SK-N-SH (cell line): ENCODE measurements at regions not wholly inside any gene's neighbourhood (a gene's known extent, or its start where the extent isn't known, plus 50 kb on each side); places are given as distances from the start of the nearest gene placed in this dataset.

ENCODE experiments used
- CTCF ChIA-PET: fragments of 300-600, 350-600 bp; formaldehyde crosslinking; extraction: SDS; loops from one replicate; lab custom pipeline; 2021; lab: Yijun Ruan, JAX
- POLR2A ChIA-PET: fragments of 350-600 bp; sonication (Branson Sonifier 250); formaldehyde crosslinking; extraction: SDS; loops from one replicate; lab custom pipeline; 2020; ENCODE audit warnings: antibody characterized with exemption, inconsistent platforms; lab: Yijun Ruan, JAX
- DNase-seq: peaks from one replicate; pipeline ENCODE4 v3.0.0; 2012
- H2AFZ ChIP-seq: fragments of 200-600 bp; sonication (generic); 2 replicates; pipeline ENCODE4 v1.8.1; 2016; ENCODE audit warnings: antibody characterized with exemption, mild to moderate bottlenecking, low read depth
- H3F3A ChIP-seq: fragments of 200-600 bp; sonication (generic); replicated peaks from 2 replicates; pipeline ENCODE3; 2016; ENCODE audit warnings: antibody characterized with exemption, mild to moderate bottlenecking; ENCODE audit not compliant: insufficient read depth
- H3K27ac ChIP-seq, 2 experiments: fragments of 200-500 bp in 1 of 2; fragments of 200-600 bp in 1 of 2; sonication (Bioruptor generic) in 1 of 2; sonication (generic), shearing (Covaris generic) in 1 of 2; 2 replicates each; pipeline versions ENCODE4 v1.5.1 to v1.6.1; 2014 to 2016; ENCODE audit warnings: low read depth in 2 of 2, inconsistent platforms in 1 of 2, low read length in 1 of 2, mild to moderate bottlenecking in 1 of 2, mixed read lengths in 1 of 2
- H3K27me3 ChIP-seq: fragments of 200-600 bp; sonication (generic), shearing (Covaris generic); 2 replicates; pipeline ENCODE4 v1.6.1; 2016; ENCODE audit warnings: mixed run types; ENCODE audit not compliant: insufficient read depth
- H3K36me3 ChIP-seq, 2 experiments: fragments of 200-500 bp in 1 of 2; fragments of 200-600 bp in 1 of 2; sonication (Bioruptor generic) in 1 of 2; sonication (generic) in 1 of 2; replicated peaks in 1 of 2; 2 replicates each; pipeline versions ENCODE3 to v1.5.1; 2014 to 2016; ENCODE audit warnings: low read length in 1 of 2, mild to moderate bottlenecking in 1 of 2; ENCODE audit not compliant: insufficient read depth in 2 of 2, control insufficient read depth in 1 of 2
- H3K4me1 ChIP-seq, 2 experiments: fragments of 200-500 bp in 1 of 2; fragments of 200-600 bp in 1 of 2; sonication (Bioruptor generic) in 1 of 2; sonication (generic), shearing (Covaris generic) in 1 of 2; 2 replicates each; pipeline versions ENCODE4 v1.5.1 to v1.6.1; 2014 to 2016; ENCODE audit warnings: low read depth in 1 of 2, low read length in 1 of 2, mixed run types in 1 of 2; ENCODE audit not compliant: insufficient read depth in 2 of 2, control insufficient read depth in 1 of 2
- H3K4me2 ChIP-seq: fragments of 200-600 bp; sonication (generic), shearing (Covaris generic); 2 replicates; pipeline ENCODE4 v1.6.1; 2017; ENCODE audit warnings: mixed run types
- H3K4me3 ChIP-seq, 2 experiments: fragments of 200-500 bp in 1 of 2; fragments of 200-600 bp in 1 of 2; sonication (Bioruptor generic) in 1 of 2; sonication (generic), shearing (Covaris generic) in 1 of 2; 2 replicates each; pipeline versions ENCODE4 v1.5.1 to v1.8.1; 2014 to 2016; ENCODE audit warnings: low read depth in 2 of 2, inconsistent platforms in 1 of 2, low read length in 1 of 2, mild to moderate bottlenecking in 1 of 2, mixed read lengths in 1 of 2, moderate library complexity in 1 of 2
- H3K79me2 ChIP-seq: fragments of 200-600 bp; sonication (generic); 2 replicates; pipeline ENCODE4 v1.8.1; 2017; ENCODE audit warnings: mild to moderate bottlenecking; ENCODE audit not compliant: insufficient read depth
- H3K9ac ChIP-seq: fragments of 200-600 bp; sonication (generic); 2 replicates; pipeline ENCODE4 v1.6.1; 2017; ENCODE audit warnings: mixed run types
- H3K9me2 ChIP-seq: fragments of 200-600 bp; sonication (generic); 2 replicates; pipeline ENCODE4 v1.6.1; 2017; ENCODE audit warnings: mixed run types
- H3K9me3 ChIP-seq: fragments of 200-600 bp; sonication (generic); 2 replicates; pipeline ENCODE4 v1.6.1; 2017; ENCODE audit warnings: mixed run types, mild to moderate bottlenecking, moderate library complexity
- H4K20me1 ChIP-seq: fragments of 200-600 bp; sonication (generic); 2 replicates; pipeline ENCODE4 v1.6.1; 2017; ENCODE audit warnings: mild to moderate bottlenecking, mixed run types; ENCODE audit not compliant: insufficient read depth
- ELF1 ChIP-seq: IDR thresholded peaks from 2 replicates; pipeline ENCODE4 v1.4.0; 2012
- FOSL2 ChIP-seq: IDR thresholded peaks from 2 replicates; pipeline ENCODE4 v1.4.0; 2012; ENCODE audit warnings: low read depth, mild to moderate bottlenecking, moderate library complexity, borderline replicate concordance
- IRF3 ChIP-seq: fragments of 150-350 bp; IDR thresholded peaks from 2 replicates; pipeline ENCODE4 v1.6.1; 2016; ENCODE audit warnings: mild to moderate bottlenecking, low read depth, low read length
- MEF2A ChIP-seq: IDR thresholded peaks from 2 replicates; pipeline ENCODE4 v1.4.0; 2012; ENCODE audit warnings: low read depth, borderline replicate concordance
- MXI1 ChIP-seq: IDR thresholded peaks from 2 replicates; pipeline ENCODE4 v1.6.1; 2012; ENCODE audit warnings: mild to moderate bottlenecking, low read depth, low read length, improper control_type of control experiment
- RAD21 ChIP-seq: IDR thresholded peaks from 2 replicates; pipeline ENCODE4 v1.6.1; 2012; ENCODE audit warnings: mild to moderate bottlenecking, low read length
- RCOR1 ChIP-seq: fragments of 150-350 bp; IDR thresholded peaks from 2 replicates; pipeline ENCODE4 v1.6.1; 2017; ENCODE audit warnings: antibody characterized with exemption, low read length
- REST ChIP-seq: IDR thresholded peaks from 2 replicates; pipeline ENCODE4 v1.6.1; 2012; ENCODE audit warnings: mild to moderate bottlenecking, low read depth, low read length, moderate library complexity
- SIN3A ChIP-seq: IDR thresholded peaks from 2 replicates; pipeline ENCODE4 v1.6.1; 2012; ENCODE audit warnings: low read depth, mild to moderate bottlenecking, low read length, moderate library complexity, borderline replicate concordance
- TAF1 ChIP-seq: IDR thresholded peaks from 2 replicates; pipeline ENCODE4 v1.6.1; 2012; ENCODE audit warnings: low read depth, mild to moderate bottlenecking, low read length, moderate library complexity, borderline replicate concordance
- TEAD4 ChIP-seq: IDR thresholded peaks from 2 replicates; pipeline ENCODE4 v1.4.0; 2012; ENCODE audit warnings: mild to moderate bottlenecking, borderline replicate concordance; ENCODE audit not compliant: insufficient read depth
- YY1 ChIP-seq: IDR thresholded peaks from 2 replicates; pipeline ENCODE4 v1.4.0; 2012; ENCODE audit warnings: low read depth, mild to moderate bottlenecking
- WGBS: methylation state at CpG from one replicate; pipeline ENCODE4 v1.1.6; 2017; ENCODE audit warnings: low lambda C conversion rate; 5-methylcytosine and 5-hydroxymethylcytosine counted together

- no peak overlapping the region for H2AFZ ChIP-seq
- no peak overlapping the region for H3K4me3 ChIP-seq
- ChIA-PET POLR2A (interaction anchor here (1.2 kb wide), 1 partner anchor 33 kb away, joined by 3 read pairs; no protein-coding TSS in a partner anchor), CTCF (interaction anchor here (1.3 to 3.5 kb wide), 5 partner anchors 27 to 317 kb away, joined by 3 to 16 read pairs (median 6); partner anchors contain the start of gene OLFM1)
- peaks cover 0 to 2% of the 10 kb centered on the region in 2 experiments; a peak in 1 of 4 replicates for H3K4me1 ChIP-seq
- H3K36me3 ChIP-seq = no peaks in the 10 kb centered on the region
- no peaks in the 10 kb centered on the region for H3K9me3 ChIP-seq
- DNase-seq = no peak
- H3K79me2 ChIP-seq = no peaks in the 10 kb centered on the region
- no peak overlapping the region for H3K27ac ChIP-seq
- H3F3A ChIP-seq = no peaks in the 10 kb centered on the region
- no peak overlapping the region for H3K4me2 ChIP-seq
- H4K20me1 ChIP-seq = no peaks in the 10 kb centered on the region
- no peak for TF ChIP-seq SIN3A
- no peak for TF ChIP-seq RAD21
- TF ChIP-seq MXI1 = no peak
- TF ChIP-seq YY1 = no peak
- no peak for TF ChIP-seq IRF3
- no peak for TF ChIP-seq TEAD4
- no peak for TF ChIP-seq FOSL2
- TF ChIP-seq REST = no peak
- TF ChIP-seq RCOR1 = no peak
- TF ChIP-seq ELF1 = no peak
- TF ChIP-seq MEF2A = no peak
- no peak for TF ChIP-seq TAF1
- H3K9ac ChIP-seq = no peak overlapping the region
- no peaks in the 10 kb centered on the region for H3K27me3 ChIP-seq
- 48% methylated on average over 16 of the region's 33 CpGs for WGBS
- no peaks in the 10 kb centered on the region for H3K9me2 ChIP-seq
These were observed 108.9 kb upstream of the PPP1R26 start for GRCh38 chr9:135370411-135371375.
